ENCODE measurements at regions not wholly inside any gene's neighbourhood (a gene's known extent, or its start where the extent isn't known, plus 50 kb on each side); places are given as distances from the start of the nearest gene placed in this dataset.

- no peak for ATAC-seq
- no peak for DNase-seq (ENCODE audit: low spot score)
These were observed 190.5 kb upstream of the NRP1 start for GRCh38 chr10:33524966-33525365.

- ATAC-seq (no peak), DNase-seq (ENCODE audit: low spot score) (no peak)
These were observed 189.6 kb upstream of the NRP1 start for GRCh38 chr10:33524041-33524440.

- ATAC-seq: no peak
These were observed 188.8 kb upstream of the NRP1 start for GRCh38 chr10:33523236-33523792.

GRCh38 chr10:33521904-33522303 is 187.4 kb upstream of the NRP1 start:
- no peak for ATAC-seq
- DNase-seq (ENCODE audit: low spot score): no peak

More at GRCh38 chr10:33523236-33523792, 188.8 kb upstream of the NRP1 start:
- no peak for DNase-seq (ENCODE audit: low spot score)

- DNase-seq (ENCODE audit: low spot score) (no peak), ATAC-seq (no peak)
These were observed 186.6 kb upstream of the NRP1 start for GRCh38 chr10:33521062-33521461.

GRCh38 chr10:33520223-33520622 is 185.8 kb upstream of the NRP1 start:
- DNase-seq (ENCODE audit: low spot score) (no peak), ATAC-seq (no peak)

- ATAC-seq (no peak), DNase-seq (ENCODE audit: low spot score) (no peak)
These were observed 184.8 kb upstream of the NRP1 start for GRCh38 chr10:33519130-33519860.

GRCh38 chr10:33510206-33510605 is 175.7 kb upstream of the NRP1 start:
- ATAC-seq: no peak
- DNase-seq (ENCODE audit: low spot score): no peak

GRCh38 chr10:33509231-33509831 is 174.9 kb upstream of the NRP1 start:
- peak; percentile 68 for ATAC-seq
- no peak for DNase-seq (ENCODE audit: low spot score)

GRCh38 chr10:33507662-33508425 is 173.4 kb upstream of the NRP1 start:
- ATAC-seq: peak; percentile 87
- DNase-seq (ENCODE audit: low spot score): peak; percentile 46

- peak; percentile 24 for ATAC-seq
- DNase-seq (ENCODE audit: low spot score): no peak
These were observed 172.6 kb upstream of the NRP1 start for GRCh38 chr10:33506838-33507661.

- DNase-seq (ENCODE audit: low spot score): no peak
- no peak for ATAC-seq
These were observed 171.9 kb upstream of the NRP1 start for GRCh38 chr10:33506391-33506790.

GRCh38 chr10:33501161-33501560 is 166.7 kb upstream of the NRP1 start:
- no peak for DNase-seq (ENCODE audit: low spot score)
- no peak for ATAC-seq

- ATAC-seq (no peak), DNase-seq (ENCODE audit: low spot score) (no peak)
These were observed 164.0 kb upstream of the NRP1 start for GRCh38 chr10:33498391-33498891.

- DNase-seq (ENCODE audit: low spot score) (no peak), ATAC-seq (no peak)
These were observed 162.9 kb upstream of the NRP1 start for GRCh38 chr10:33497338-33497737.

- DNase-seq (ENCODE audit: low spot score) (no peak), ATAC-seq (no peak)
These were observed 161.6 kb upstream of the NRP1 start for GRCh38 chr10:33496096-33496495.

- DNase-seq (ENCODE audit: low spot score): no peak
- ATAC-seq: no peak
These were observed 160.3 kb upstream of the NRP1 start for GRCh38 chr10:33494694-33495265.

GRCh38 chr10:33493978-33494377 is 159.5 kb upstream of the NRP1 start:
- ATAC-seq (no peak), DNase-seq (ENCODE audit: low spot score) (no peak)

GRCh38 chr10:33493497-33493896 is 159.0 kb upstream of the NRP1 start:
- ATAC-seq (no peak), DNase-seq (ENCODE audit: low spot score) (no peak)

GRCh38 chr10:33492701-33493345 is 158.4 kb upstream of the NRP1 start:
- no peak for ATAC-seq
- DNase-seq (ENCODE audit: low spot score): no peak

Measured in left lobe of liver (tissue), 2 donors.